Medulla oblongata (tissue), 1 donor: ENCODE measurements at regions not wholly inside any gene's neighbourhood (a gene's known extent, or its start where the extent isn't known, plus 50 kb on each side); places are given as distances from the start of the nearest gene placed in this dataset.
A peak's percentile ranks its signal among the peaks of the same experiment; 100 is the strongest.

ENCODE experiments used
- DNase-seq: peaks from one replicate; pipeline ENCODE4 v3.0.0-alpha.2; 2015; ENCODE audit errors: extremely low spot score

- DNase-seq, result peak; percentile 7
Observed at GRCh38 chr1:38115682-38116202, 69.1 kb upstream of the POU3F1 start.

- DNase-seq, result no peak
Observed at GRCh38 chr1:38115226-38115625, 68.6 kb upstream of the POU3F1 start.

GRCh38 chr1:38114241-38115026 lies 67.8 kb upstream of the POU3F1 start:
- peak; percentile 63 for DNase-seq

GRCh38 chr1:38113159-38113666 lies 66.6 kb upstream of the POU3F1 start:
- no peak for DNase-seq

GRCh38 chr1:38111589-38111988 lies 65.0 kb upstream of the POU3F1 start:
- no peak for DNase-seq

- no peak for DNase-seq
Observed at GRCh38 chr1:38105267-38105666, 58.7 kb upstream of the POU3F1 start.

GRCh38 chr1:38102636-38103035 lies 56.0 kb upstream of the POU3F1 start:
- DNase-seq, result no peak

GRCh38 chr1:38101037-38101785 lies 54.6 kb upstream of the POU3F1 start:
- no peak for DNase-seq

- no peak for DNase-seq
Observed at GRCh38 chr1:38098101-38098847, 51.7 kb upstream of the POU3F1 start.

GRCh38 chr1:38097284-38097898 lies 50.8 kb upstream of the POU3F1 start:
- no peak for DNase-seq
